ENCODE measurements at regions not wholly inside any gene's neighbourhood (a gene's known extent, or its start where the extent isn't known, plus 50 kb on each side); places are given as distances from the start of the nearest gene placed in this dataset.
"Not testable (repeated sequence)": the region's sequence is repeated elsewhere in the genome, so short reads cannot be mapped to it uniquely, and the experiment has no call there.

DNA sequence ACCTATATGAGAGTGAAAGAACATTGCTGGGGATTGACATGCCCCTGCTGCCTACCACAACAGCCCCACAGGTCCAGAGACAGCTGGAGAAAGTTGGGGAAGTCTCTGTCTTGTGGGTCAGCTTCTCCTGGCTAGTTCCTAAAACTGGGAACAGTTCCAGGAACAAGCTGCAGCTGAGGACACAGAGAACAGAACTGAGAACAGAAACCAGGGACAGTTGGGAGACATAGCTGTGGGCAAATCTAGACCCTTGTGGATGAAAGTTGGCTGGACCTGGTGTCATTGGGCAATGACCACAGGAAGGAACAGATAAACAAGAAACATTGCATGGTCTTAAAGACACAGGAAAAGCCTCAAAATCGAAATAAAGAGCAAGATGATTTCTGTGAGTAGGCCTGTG, 58.3 kb upstream of the MOCS2 start:
- Mint-ChIP-seq H3K36me3 (no peaks in the 10 kb centered on the region), H3K27me3 (ENCODE audit: low read depth) (no peaks in the 10 kb centered on the region), H3K27ac (no peak overlapping the region), H3K9me3 (no peaks in the 10 kb centered on the region), H3K4me1 (peaks cover 19% of the 10 kb centered on the region), H3K4me3 (no peak overlapping the region)
- no peak for DNase-seq (ENCODE audit: low spot score in 2 of 2, unreplicated experiment in 2 of 2)
- TF ChIP-seq, protein P1, sequence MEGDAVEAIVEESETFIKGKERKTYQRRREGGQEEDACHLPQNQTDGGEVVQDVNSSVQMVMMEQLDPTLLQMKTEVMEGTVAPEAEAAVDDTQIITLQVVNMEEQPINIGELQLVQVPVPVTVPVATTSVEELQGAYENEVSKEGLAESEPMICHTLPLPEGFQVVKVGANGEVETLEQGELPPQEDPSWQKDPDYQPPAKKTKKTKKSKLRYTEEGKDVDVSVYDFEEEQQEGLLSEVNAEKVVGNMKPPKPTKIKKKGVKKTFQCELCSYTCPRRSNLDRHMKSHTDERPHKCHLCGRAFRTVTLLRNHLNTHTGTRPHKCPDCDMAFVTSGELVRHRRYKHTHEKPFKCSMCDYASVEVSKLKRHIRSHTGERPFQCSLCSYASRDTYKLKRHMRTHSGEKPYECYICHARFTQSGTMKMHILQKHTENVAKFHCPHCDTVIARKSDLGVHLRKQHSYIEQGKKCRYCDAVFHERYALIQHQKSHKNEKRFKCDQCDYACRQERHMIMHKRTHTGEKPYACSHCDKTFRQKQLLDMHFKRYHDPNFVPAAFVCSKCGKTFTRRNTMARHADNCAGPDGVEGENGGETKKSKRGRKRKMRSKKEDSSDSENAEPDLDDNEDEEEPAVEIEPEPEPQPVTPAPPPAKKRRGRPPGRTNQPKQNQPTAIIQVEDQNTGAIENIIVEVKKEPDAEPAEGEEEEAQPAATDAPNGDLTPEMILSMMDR (IDR thresholded peaks at IDR 0.05; ENCODE audit: unreplicated experiment): no peak

DNA sequence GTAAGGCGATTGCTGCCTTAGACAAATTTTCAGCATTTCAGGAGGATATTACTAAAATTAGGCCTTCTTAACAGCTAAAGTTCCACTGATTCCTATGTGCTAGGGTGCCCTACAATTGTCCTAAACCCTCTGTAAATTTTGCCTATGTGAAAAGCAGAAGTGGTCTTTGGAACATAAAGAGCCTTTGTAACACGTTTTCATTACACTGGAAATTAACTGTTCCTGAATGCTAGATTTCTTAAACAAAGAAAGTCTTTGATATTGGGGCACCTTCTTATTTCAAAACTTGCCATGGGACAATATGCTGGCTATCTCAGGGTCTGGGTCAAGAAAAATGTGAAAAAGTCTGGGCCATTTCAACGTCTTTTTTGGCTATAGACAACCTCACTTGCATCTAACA, 60.4 kb upstream of the MOCS2 start:
- Mint-ChIP-seq H3K4me1 (peaks cover 16% of the 10 kb centered on the region), H3K9me3 (peaks cover 2% of the 10 kb centered on the region), H3K4me3 (no peak overlapping the region), H3K27me3 (ENCODE audit: low read depth) (no peaks in the 10 kb centered on the region), H3K27ac (no peak overlapping the region), H3K36me3 (no peaks in the 10 kb centered on the region)
- DNase-seq (ENCODE audit: low spot score in 2 of 2, unreplicated experiment in 2 of 2): no peak
- TF ChIP-seq, protein P1 (IDR thresholded peaks at IDR 0.05; ENCODE audit: unreplicated experiment): no peak

DNA sequence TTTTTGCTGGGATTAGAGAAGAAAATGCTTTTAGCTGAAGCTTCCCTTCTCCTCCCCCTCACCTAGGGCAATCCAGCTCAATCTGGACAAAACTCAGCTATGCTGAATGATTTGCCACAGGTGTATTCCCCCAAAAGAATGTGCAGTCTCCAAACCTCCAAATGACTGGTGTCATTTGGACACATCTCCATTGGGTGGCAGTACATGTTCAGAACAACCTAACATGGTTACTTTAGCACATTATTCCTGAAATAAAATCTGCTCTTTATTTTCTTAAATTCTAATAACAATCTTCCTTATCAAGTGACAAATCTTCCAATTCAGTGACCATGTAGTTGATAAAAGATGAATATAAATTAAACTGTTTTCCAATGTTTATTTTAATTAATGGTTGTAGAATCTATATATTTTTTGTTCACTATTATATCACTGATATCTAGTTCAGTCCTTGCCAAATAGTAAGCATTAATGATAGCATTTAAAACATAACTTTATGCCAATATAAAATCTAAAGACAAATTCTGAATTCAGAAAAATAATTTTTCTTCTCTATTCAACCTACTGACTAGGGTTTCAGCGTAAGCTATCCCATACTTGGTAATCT, 61.3 kb upstream of the MOCS2 start:
- H3K36me3 Mint-ChIP-seq: peaks cover 2% of the 10 kb centered on the region
- H3K27ac Mint-ChIP-seq: no peak overlapping the region
- peaks cover 9% of the 10 kb centered on the region for H3K9me3 Mint-ChIP-seq
- DNase-seq (ENCODE audit: low spot score in 2 of 2, unreplicated experiment in 2 of 2): no peak
- H3K4me3 Mint-ChIP-seq: no peak overlapping the region
- TF ChIP-seq, protein P1 (IDR thresholded peaks at IDR 0.05; ENCODE audit: unreplicated experiment): peak; percentile 56
- H3K4me1 Mint-ChIP-seq: peaks cover 15% of the 10 kb centered on the region
- no peaks in the 10 kb centered on the region for H3K27me3 Mint-ChIP-seq (ENCODE audit: low read depth)

DNA sequence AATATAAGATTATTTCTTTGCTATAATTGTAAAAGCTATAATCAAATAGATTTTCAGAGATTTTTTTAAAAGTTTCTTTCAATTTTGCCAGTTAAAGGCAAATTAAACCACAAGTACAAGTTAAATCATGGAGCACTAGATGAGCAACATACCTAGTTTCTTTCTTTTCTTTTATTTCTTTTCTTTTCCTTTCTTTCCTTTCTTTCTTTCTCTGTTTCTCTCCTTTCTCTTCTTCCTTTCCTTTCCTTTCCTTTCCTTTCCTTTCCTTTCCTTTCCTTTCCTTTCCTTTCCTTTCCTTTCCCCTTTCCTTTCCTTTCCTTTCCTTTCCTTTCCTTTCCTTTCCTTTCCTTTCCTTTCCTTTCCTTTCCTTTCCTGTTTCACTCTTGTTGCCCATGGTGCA, 62.5 kb upstream of the MOCS2 start:
- not testable (repeated sequence) for H3K4me3 Mint-ChIP-seq; H3K27ac Mint-ChIP-seq; H3K36me3 Mint-ChIP-seq; H3K27me3 Mint-ChIP-seq (ENCODE audit: low read depth); DNase-seq (ENCODE audit: low spot score in 2 of 2, unreplicated experiment in 2 of 2); H3K9me3 Mint-ChIP-seq
- peaks cover 10% of the 10 kb centered on the region for H3K4me1 Mint-ChIP-seq

DNA sequence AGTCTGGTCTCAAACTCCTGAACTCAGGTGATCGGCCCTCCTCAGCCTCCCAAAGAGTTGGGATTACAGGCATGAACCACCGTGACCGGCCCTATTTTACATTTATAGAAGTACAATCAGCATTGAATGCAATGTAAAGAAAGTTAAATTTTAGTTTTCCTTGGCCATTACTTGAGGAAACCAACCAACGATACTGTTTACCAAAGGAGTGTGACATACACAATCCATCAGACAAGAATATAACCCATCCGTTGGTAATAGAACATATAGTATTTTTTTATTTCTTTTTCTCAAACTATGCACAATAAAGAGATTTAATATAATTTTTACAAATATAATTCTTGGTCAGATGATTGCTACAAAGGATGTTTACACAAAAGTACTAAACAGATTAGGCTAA, 63.1 kb upstream of the MOCS2 start:
- Mint-ChIP-seq H3K4me1 (peaks cover 10% of the 10 kb centered on the region), H3K4me3 (no peak overlapping the region), H3K36me3 (peaks cover 2% of the 10 kb centered on the region), H3K9me3 (peaks cover 9% of the 10 kb centered on the region), H3K27me3 (ENCODE audit: low read depth) (no peaks in the 10 kb centered on the region), H3K27ac (no peak overlapping the region)
- no peak for DNase-seq (ENCODE audit: low spot score in 2 of 2, unreplicated experiment in 2 of 2)
- TF ChIP-seq, protein P1 (IDR thresholded peaks at IDR 0.05; ENCODE audit: unreplicated experiment): no peak

DNA sequence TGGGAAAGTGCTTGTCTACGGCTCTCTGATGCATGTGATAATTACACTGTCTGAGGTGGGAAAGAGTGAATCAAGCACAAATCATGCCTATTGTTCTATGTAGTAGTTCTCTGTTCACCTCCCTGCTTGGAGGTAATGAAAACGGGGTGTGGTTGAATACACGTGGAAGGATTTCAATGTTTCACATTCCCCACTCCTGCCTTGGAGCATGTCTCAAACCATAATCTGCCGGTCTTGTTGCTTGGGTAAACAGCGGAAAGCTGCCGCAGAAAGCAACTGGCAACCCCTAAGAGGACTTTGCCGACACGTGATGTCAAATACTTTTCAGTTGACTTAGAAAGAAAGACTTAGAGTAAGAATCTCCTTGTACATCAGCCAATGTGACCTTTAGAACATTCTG, 63.5 kb upstream of the MOCS2 start:
- Mint-ChIP-seq H3K4me1 (peaks cover 7% of the 10 kb centered on the region), H3K27me3 (ENCODE audit: low read depth) (no peaks in the 10 kb centered on the region), H3K36me3 (peaks cover 2% of the 10 kb centered on the region), H3K27ac (no peak overlapping the region), H3K4me3 (no peak overlapping the region), H3K9me3 (peaks cover 9% of the 10 kb centered on the region)
- TF ChIP-seq, protein P1 (IDR thresholded peaks at IDR 0.05; ENCODE audit: unreplicated experiment): no peak
- DNase-seq (ENCODE audit: low spot score in 2 of 2, unreplicated experiment in 2 of 2): no peak

Data from mesothelial cell of epicardium (in vitro differentiated cells).